Left lung (tissue), 4 donors: ENCODE measurements at regions not wholly inside any gene's neighbourhood (a gene's known extent, or its start where the extent isn't known, plus 50 kb on each side); places are given as distances from the start of the nearest gene placed in this dataset.

Source experiments
- ATAC-seq: fragments of 200-7000 bp; cut with Tn5 transposase; one replicate; pipeline ENCODE4 v1.9.1; 2020; ENCODE audit warnings: moderate library complexity
- DNase-seq, 4 donors: peaks; one replicate each; pipeline ENCODE4 v3.0.0-alpha.2; 2013 to 2020
- H3K27ac ChIP-seq, 2 donors: fragments of 200-600 bp; sonication (generic) in 1 of 2; one replicate each; pipeline versions ENCODE4 v1.5.0 to v1.8.0; 2020 to 2021
- H3K27me3 ChIP-seq, 2 donors: fragments of 200-600 bp; sonication (generic) in 1 of 2; one replicate each; pipeline versions ENCODE4 v1.5.0 to v1.8.0; 2020 to 2021
- H3K36me3 ChIP-seq, 2 donors: fragments of 200-600 bp; sonication (generic) in 1 of 2; one replicate each; pipeline versions ENCODE4 v1.5.0 to v1.8.0; 2020 to 2021
- H3K4me1 ChIP-seq, 2 donors: fragments of 200-600 bp; one replicate each; pipeline ENCODE4 v1.8.0; 2021
- H3K4me3 ChIP-seq, 2 donors: fragments of 200-600 bp; sonication (generic) in 1 of 2; one replicate each; pipeline versions ENCODE4 v1.5.0 to v1.8.0; 2020 to 2021; ENCODE audit warnings: mild to moderate bottlenecking in 1 of 2
- H3K9me3 ChIP-seq, 2 donors: fragments of 200-600 bp; sonication (generic) in 1 of 2; one replicate each; pipeline versions ENCODE4 v1.5.0 to v1.8.0; 2020 to 2021
- CTCF ChIP-seq, 2 donors: fragments of 200-600 bp; sonication (generic) in 1 of 2; IDR thresholded peaks; one replicate each; pipeline versions ENCODE4 v1.5.0 to v1.8.0; 2021; ENCODE audit warnings: antibody characterized with exemption in 2 of 2
- intact Hi-C, 2 donors: fragments of 100-400 bp; cut with DNase I; formaldehyde crosslinking; loops; one replicate each; pipeline versions ENCODE4 v1.11.2 to v1.14.2; 2022
- donor health status: DM: no; HTN: yes; CAD: no.
- donor health status: DM: no; HTN: no; CAD: no.

GRCh38 chr6:12431023-12431422, 140.9 kb downstream of the EDN1 start:
- intact Hi-C loops = no loop called here

GRCh38 chr6:12436224-12436623, 146.1 kb downstream of the EDN1 start:
- DNase-seq (no peak), ATAC-seq (no peak)
- no peak overlapping the region for H3K27ac ChIP-seq
- no peak overlapping the region for H3K4me3 ChIP-seq
- no peaks in the 10 kb centered on the region for H3K27me3 ChIP-seq
- peaks cover 0 to 17% of the 10 kb centered on the region in 2 donors for H3K9me3 ChIP-seq
- intact Hi-C loops = no loop called here
- H3K4me1 ChIP-seq = no peaks in the 10 kb centered on the region
- TF ChIP-seq CTCF (IDR thresholded peaks at IDR 0.05) = no peak
- H3K36me3 ChIP-seq = peaks cover 0 to 4% of the 10 kb centered on the region in 2 donors

More at GRCh38 chr6:12431023-12431422, 140.9 kb downstream of the EDN1 start:
- Histone ChIP-seq H3K4me3 (no peak overlapping the region), H3K4me1 (no peaks in the 10 kb centered on the region), H3K9me3 (peaks cover 0 to 17% of the 10 kb centered on the region in 2 donors), H3K27ac (no peak overlapping the region), H3K27me3 (no peaks in the 10 kb centered on the region), H3K36me3 (no peaks in the 10 kb centered on the region)
- DNase-seq (no peak), ATAC-seq (no peak)
- no peak for TF ChIP-seq CTCF (IDR thresholded peaks at IDR 0.05)

GRCh38 chr6:12436683-12437082, 146.5 kb downstream of the EDN1 start:
- Histone ChIP-seq H3K27me3 (no peaks in the 10 kb centered on the region), H3K9me3 (peaks cover 0 to 17% of the 10 kb centered on the region in 2 donors), H3K4me1 (no peaks in the 10 kb centered on the region), H3K36me3 (peaks cover 0 to 4% of the 10 kb centered on the region in 2 donors), H3K27ac (no peak overlapping the region), H3K4me3 (no peak overlapping the region)
- no peak for TF ChIP-seq CTCF (IDR thresholded peaks at IDR 0.05)
- no peak for ATAC-seq
- intact Hi-C loops = no loop called here
- DNase-seq = no peak

- peaks cover 0 to 9% of the 10 kb centered on the region in 2 donors for H3K9me3 ChIP-seq
- intact Hi-C loops = no loop called here
- peaks cover 0 to 4% of the 10 kb centered on the region in 2 donors for H3K36me3 ChIP-seq
- no peak for TF ChIP-seq CTCF (IDR thresholded peaks at IDR 0.05)
- H3K27me3 ChIP-seq = no peaks in the 10 kb centered on the region
- ATAC-seq (no peak), DNase-seq (no peak)
- H3K27ac ChIP-seq = no peak overlapping the region
- H3K4me3 ChIP-seq = no peak overlapping the region
- no peaks in the 10 kb centered on the region for H3K4me1 ChIP-seq
These were observed 149.1 kb downstream of the EDN1 start for GRCh38 chr6:12439296-12439695.

- DNase-seq (no peak), ATAC-seq (no peak)
- H3K27me3 ChIP-seq = no peaks in the 10 kb centered on the region
- no peak for TF ChIP-seq CTCF (IDR thresholded peaks at IDR 0.05)
- intact Hi-C loops = no loop called here
- peaks cover 0 to 4% of the 10 kb centered on the region in 2 donors for H3K36me3 ChIP-seq
- H3K27ac ChIP-seq = no peak overlapping the region
- H3K4me1 ChIP-seq = no peaks in the 10 kb centered on the region
- no peak overlapping the region for H3K4me3 ChIP-seq
- H3K9me3 ChIP-seq = no peaks in the 10 kb centered on the region
These were observed 150.8 kb downstream of the EDN1 start for GRCh38 chr6:12440981-12441380.
